ENCODE measurements at regions not wholly inside any gene's neighbourhood (a gene's known extent, or its start where the extent isn't known, plus 50 kb on each side); places are given as distances from the start of the nearest gene placed in this dataset.
"Not testable (repeated sequence)": the region's sequence is repeated elsewhere in the genome, so short reads cannot be mapped to it uniquely, and the experiment has no call there.

- DNase-seq: no peak
Measured at GRCh38 chr10:63077800-63078199, 55.3 kb upstream of the NRBF2 start.

DNA sequence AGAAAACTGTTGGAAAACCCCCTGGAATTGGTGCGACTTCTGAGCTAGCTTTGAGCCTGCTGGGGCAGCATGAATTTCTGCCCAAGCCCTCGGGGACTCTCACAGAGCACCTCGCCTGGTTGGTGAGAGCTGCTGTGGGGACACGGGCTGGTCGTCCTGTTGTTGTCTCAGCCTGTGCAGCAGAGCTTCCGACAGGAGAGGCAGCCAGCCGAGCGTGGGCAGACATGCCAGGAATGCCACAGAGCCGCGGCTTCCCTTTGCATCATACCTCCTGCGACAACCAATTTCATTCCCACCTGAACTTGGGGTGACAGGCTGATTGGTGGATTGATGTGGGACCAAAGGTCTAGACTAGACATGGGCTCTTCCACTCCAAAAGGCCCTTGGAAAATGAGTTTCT, 60.2 kb upstream of the NRBF2 start:
- no peak for DNase-seq

- no peak for DNase-seq
Measured at GRCh38 chr10:63071145-63071544, 62.0 kb upstream of the NRBF2 start.

GRCh38 chr10:63069318-63069717, 63.8 kb upstream of the NRBF2 start:
- no peak for DNase-seq

- peak; percentile 70 for DNase-seq
Measured at GRCh38 chr10:63068246-63068645, 64.9 kb upstream of the NRBF2 start.

DNA sequence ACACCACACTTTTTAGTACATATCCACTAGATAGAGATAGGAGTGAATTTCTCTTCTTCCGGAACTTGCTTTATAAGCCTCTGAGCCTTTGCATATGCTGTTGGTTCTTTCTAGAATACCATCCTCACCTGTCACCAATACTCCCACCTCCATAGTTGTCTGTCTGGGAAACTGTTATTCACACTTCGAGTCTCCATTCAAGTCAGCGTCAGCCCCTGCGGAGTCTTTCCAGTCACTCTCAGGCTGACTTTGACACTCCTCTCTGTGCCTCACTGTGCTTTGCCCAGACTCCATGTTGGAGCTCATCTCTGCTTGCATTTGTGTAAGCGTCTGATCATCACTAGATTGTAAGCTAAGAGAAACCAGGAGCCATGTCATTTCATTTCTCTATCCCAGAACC, 66.5 kb upstream of the NRBF2 start:
- DNase-seq: no peak

GRCh38 chr10:63064706-63065105, 68.4 kb upstream of the NRBF2 start:
- DNase-seq: no peak

DNA sequence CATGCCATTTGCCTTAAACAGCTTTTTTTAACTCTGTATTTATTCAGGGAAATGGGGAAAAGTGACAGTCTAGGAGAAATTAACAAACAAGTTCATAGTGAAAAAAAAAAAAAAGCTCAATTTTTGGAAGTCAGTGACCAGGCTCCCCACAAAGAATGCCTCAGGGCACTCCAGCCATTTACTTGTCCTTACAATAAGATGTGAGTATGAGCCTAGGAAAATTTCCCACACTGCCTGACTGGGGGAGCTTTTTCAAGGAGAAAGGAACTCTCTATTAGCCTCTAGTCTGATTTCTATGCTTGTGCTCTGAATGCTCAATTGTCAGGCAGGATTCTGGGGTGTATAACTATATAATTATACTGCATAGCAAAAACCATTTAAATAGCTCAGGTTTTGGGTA, 74.9 kb upstream of the NRBF2 start:
- DNase-seq: no peak

DNA sequence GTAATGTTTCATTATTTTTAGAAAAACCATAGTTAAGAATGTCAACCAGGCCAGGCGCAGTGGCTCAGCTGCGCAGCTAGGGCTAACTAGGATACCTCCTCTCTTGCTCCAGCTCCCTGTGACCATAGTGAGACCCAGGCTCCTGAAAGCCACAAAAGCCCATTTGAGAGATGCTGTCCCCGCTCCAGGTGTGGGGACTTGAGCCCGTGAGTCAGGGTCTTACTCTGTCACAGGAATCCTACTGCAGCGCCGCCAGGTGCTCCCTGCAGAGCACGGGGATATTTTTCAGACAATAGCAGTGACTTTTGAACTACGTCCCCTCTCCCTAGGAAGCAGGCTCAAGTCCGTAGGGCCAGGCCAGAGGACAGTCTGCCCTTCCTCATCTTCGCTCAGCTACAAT, 75.6 kb upstream of the NRBF2 start:
- DNase-seq: no peak

DNA sequence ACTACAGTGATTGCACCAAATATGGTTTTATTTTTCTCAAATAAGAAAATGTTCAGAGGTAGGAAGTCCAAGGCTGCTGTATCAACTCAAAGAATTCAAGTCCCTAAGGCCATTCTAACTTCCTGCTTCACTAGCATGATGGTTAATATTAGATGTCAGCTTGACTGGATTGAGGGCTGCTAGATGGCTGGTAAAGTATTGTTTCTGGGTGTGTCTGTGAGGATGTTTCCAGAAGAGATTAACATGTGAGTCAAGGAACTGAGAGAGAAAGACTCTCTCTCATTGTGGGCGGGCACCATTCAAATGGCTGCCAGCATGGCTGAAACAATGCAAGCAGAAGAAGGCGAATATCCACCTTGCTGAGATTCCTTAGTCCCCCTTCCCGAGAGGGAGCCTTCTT, 77.4 kb upstream of the NRBF2 start:
- DNase-seq: no peak

GRCh38 chr10:63054889-63055611, 78.1 kb upstream of the NRBF2 start:
- peak; percentile 7 for DNase-seq

- no peak for DNase-seq
Measured at GRCh38 chr10:63052083-63052482, 81.0 kb upstream of the NRBF2 start.

DNA sequence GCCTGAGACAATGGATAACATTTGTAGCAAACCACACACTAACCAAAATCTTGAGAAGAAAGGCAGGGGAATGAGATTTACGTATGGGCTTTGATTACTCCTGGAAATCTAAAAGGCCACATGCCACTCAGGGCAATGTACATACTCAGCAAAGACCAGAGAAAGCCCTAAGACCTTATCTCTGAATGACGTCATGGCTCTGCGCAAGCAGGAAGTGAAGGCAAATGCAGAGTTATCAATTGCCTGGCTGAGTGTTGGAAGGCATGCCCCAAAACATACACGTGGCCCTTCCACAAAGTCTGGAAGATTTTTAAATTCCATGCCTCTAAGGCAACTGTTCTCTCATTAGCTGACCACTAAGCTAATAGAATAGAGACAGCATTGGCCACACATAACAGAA, 90.9 kb upstream of the NRBF2 start:
- DNase-seq: no peak

DNA sequence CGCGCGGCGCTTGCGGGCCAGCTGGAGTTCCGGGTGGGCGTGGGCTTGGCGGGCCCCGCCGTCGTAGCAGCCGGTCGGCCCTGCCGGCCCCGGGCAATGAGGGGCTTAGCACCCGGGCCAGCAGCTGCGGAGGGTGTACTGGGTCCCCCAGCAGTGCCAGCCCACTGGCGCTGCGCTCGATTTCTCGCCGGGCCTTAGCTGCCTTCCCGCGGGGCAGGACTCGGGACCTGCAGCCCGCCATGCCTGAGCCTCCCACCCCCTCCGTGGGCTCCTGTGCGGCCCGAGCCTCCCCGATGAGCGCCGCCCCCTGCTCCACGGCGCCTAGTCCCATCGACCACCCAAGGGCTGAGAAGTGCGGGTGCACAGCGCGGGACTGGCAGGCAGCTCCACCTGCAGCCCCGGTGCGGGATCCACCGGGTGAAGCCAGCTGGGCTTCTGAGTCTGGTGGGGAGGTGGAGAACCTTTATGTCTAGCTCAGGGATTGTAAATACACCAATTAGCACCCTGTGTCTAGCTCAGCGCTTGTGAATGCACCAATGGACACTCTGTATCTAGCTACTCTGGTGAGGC, 99.4 kb upstream of the NRBF2 start:
- DNase-seq: not testable (repeated sequence)

GRCh38 chr10:63030536-63030935, 102.6 kb upstream of the NRBF2 start:
- no peak for DNase-seq

GRCh38 chr10:63027531-63027930, 105.6 kb upstream of the NRBF2 start:
- DNase-seq: no peak

GRCh38 chr10:63021225-63021624, 111.9 kb upstream of the NRBF2 start:
- DNase-seq: no peak

DNA sequence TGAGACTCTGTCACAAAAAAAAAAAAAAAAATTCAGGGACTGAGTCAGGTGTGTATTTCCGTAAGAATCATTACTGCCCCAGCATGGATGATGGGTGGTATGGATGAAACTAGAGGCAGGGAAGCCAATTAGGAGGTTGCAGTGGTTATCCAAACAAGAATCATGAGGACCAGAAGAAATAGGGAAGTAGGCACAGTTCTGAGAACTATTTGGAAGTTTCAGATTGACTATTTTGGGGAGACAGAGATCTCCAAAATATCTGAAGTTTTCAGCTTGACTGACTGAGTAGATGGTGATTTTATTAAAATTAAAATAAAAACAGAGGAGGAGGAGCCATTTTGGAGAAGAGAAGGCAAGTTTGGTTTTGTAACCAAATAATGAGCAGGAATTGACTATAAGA, 119.4 kb upstream of the NRBF2 start:
- no peak for DNase-seq

DNA sequence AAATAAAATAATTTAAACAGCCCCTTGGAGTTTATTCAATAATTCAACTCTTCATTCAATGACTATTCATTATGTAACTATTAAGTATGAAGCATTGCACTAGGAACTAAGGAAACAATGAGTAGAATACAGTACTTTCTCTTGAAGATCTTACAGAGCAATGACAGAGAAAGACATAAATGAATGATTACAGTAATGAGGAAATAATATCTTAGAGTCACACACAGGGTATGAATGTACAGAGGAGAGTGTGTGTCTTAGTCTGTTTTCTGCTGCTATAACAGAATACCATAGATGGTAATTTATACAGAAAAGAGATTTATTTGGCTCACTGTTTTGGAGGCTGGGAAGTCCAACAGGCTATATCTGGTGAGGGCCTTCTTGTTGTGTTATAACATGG, 120.5 kb upstream of the NRBF2 start:
- DNase-seq: no peak

- no peak for DNase-seq
Measured at GRCh38 chr10:63010203-63010602, 122.9 kb upstream of the NRBF2 start.

GRCh38 chr10:63008491-63008890, 124.6 kb upstream of the NRBF2 start:
- no peak for DNase-seq

GRCh38 chr10:63007112-63007511, 126.0 kb upstream of the NRBF2 start:
- peak; percentile 60 for DNase-seq

- DNase-seq: peak; percentile 51
Measured at GRCh38 chr10:63005246-63005645, 127.9 kb upstream of the NRBF2 start.

DNA sequence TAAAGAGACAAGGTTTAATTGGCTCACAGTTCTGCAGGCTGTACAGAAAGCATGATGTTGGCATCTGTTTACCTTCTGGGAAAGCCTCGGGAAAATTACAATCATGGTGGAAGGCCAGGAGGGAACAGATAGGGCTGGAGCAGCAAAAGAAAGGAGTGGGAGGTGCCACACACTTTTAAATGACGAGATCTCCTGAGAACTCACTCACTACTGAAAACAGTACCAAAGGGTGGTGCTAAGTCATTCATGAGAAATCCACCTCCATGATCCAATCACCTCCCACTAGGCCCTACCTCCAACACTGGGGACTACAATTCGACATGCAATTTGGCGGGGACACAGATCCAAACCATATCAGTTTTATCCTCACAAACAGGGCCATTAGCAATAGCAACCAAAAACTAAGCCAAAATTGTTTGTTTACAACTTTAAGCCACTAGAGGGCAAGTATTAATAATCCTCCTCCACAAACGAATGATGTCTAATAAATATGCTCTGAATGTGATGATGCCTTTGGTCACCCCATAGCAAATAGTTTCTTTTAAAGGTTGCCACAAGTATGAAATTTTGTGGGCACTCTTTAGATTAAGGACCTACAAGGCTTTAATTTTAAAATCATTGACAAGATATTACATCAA, 129.2 kb upstream of the NRBF2 start:
- no peak for DNase-seq

DNA sequence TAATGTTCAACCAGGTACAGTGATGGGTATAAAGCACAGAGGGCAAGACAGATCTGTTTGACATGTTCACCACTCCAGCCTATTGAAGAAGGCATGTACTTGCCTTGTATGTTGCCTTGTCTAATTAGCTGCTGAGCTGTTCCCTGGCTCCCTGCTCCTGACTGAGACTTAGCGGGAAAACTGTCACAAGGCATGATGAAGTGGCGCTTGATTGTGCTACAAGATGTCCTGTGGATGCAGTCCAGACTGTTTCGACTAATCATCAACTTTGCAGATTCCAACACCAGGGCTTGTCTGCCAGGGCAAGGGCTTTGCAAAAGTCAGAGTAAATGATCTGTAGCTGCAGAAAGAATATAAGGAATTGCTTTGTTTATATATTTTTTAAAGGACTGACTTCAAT, 136.2 kb upstream of the NRBF2 start:
- no peak for DNase-seq
